ENCODE measurements at regions not wholly inside any gene's neighbourhood (a gene's known extent, or its start where the extent isn't known, plus 50 kb on each side); places are given as distances from the start of the nearest gene placed in this dataset.

GRCh38 chr16:7160093-7160492 is 172.6 kb upstream of the RBFOX1 start:
- Histone ChIP-seq H3K4me3 (no peak overlapping the region), H3K9me3 (no peaks in the 10 kb centered on the region), H3K27me3 (no peaks in the 10 kb centered on the region), H3K4me1 (no peaks in the 10 kb centered on the region), H3K27ac (no peak overlapping the region), H3K36me3 (ENCODE audit: low read depth, missing control alignments) (no peaks in the 10 kb centered on the region)
- whole genome bisulfite sequencing, 2 donors = 63 to 65% methylated on average over 3 of the region's 3 CpGs
- DNase-seq = no peak
- TF ChIP-seq POLR2A (IDR thresholded peaks at IDR 0.05) (no peak), CTCF (IDR thresholded peaks at IDR 0.05) (no peak)
- intact Hi-C loops (cut with DNase I; ENCODE audit: low total_unique reads) = no loop called here

GRCh38 chr16:7158481-7158880 is 174.2 kb upstream of the RBFOX1 start:
- intact Hi-C loops (cut with DNase I; ENCODE audit: low total_unique reads) = no loop called here
- Histone ChIP-seq H3K4me3 (no peak overlapping the region), H3K9me3 (no peaks in the 10 kb centered on the region), H3K36me3 (ENCODE audit: low read depth, missing control alignments) (no peaks in the 10 kb centered on the region), H3K27me3 (no peaks in the 10 kb centered on the region), H3K27ac (no peak overlapping the region), H3K4me1 (no peaks in the 10 kb centered on the region)
- TF ChIP-seq CTCF (IDR thresholded peaks at IDR 0.05) (no peak), POLR2A (IDR thresholded peaks at IDR 0.05) (no peak)
- DNase-seq = no peak
- WGBS, 2 donors = 90 to 93% methylated on average over 4 of the region's 4 CpGs

GRCh38 chr16:7150230-7150629 is 182.4 kb upstream of the RBFOX1 start:
- TF ChIP-seq CTCF (IDR thresholded peaks at IDR 0.05) (no peak), POLR2A (IDR thresholded peaks at IDR 0.05) (no peak)
- Histone ChIP-seq H3K4me3 (no peak overlapping the region), H3K27me3 (no peaks in the 10 kb centered on the region), H3K27ac (no peak overlapping the region), H3K4me1 (no peaks in the 10 kb centered on the region), H3K9me3 (no peaks in the 10 kb centered on the region), H3K36me3 (ENCODE audit: low read depth, missing control alignments) (no peaks in the 10 kb centered on the region)
- 78 to 79% methylated on average over 7 of the region's 7 CpGs for WGBS, 2 donors
- no peak for DNase-seq
- intact Hi-C loops (cut with DNase I; ENCODE audit: low total_unique reads) = no loop called here

GRCh38 chr16:7148606-7149005 is 184.0 kb upstream of the RBFOX1 start:
- H3K4me1 ChIP-seq = no peaks in the 10 kb centered on the region
- H3K27me3 ChIP-seq = no peaks in the 10 kb centered on the region
- H3K27ac ChIP-seq = no peak overlapping the region
- no peaks in the 10 kb centered on the region for H3K36me3 ChIP-seq (ENCODE audit: low read depth, missing control alignments)
- TF ChIP-seq CTCF (IDR thresholded peaks at IDR 0.05) (no peak), POLR2A (IDR thresholded peaks at IDR 0.05) (no peak)
- H3K9me3 ChIP-seq = no peaks in the 10 kb centered on the region
- no peak overlapping the region for H3K4me3 ChIP-seq
- intact Hi-C loops (cut with DNase I; ENCODE audit: low total_unique reads) = no loop called here
- no peak for DNase-seq
- 73 to 77% methylated on average over 6 of the region's 6 CpGs for WGBS, 2 donors

GRCh38 chr16:7140899-7141298 is 191.7 kb upstream of the RBFOX1 start:
- no peaks in the 10 kb centered on the region for H3K4me1 ChIP-seq
- intact Hi-C loops (cut with DNase I; ENCODE audit: low total_unique reads) = no loop called here
- no peak for TF ChIP-seq CTCF (IDR thresholded peaks at IDR 0.05)
- no peak for TF ChIP-seq POLR2A (IDR thresholded peaks at IDR 0.05)
- no peak overlapping the region for H3K27ac ChIP-seq
- no peaks in the 10 kb centered on the region for H3K9me3 ChIP-seq
- no peaks in the 10 kb centered on the region for H3K36me3 ChIP-seq (ENCODE audit: low read depth, missing control alignments)
- no peaks in the 10 kb centered on the region for H3K27me3 ChIP-seq
- 71 to 73% methylated on average over 5 of the region's 5 CpGs for WGBS, 2 donors
- DNase-seq = no peak
- no peak overlapping the region for H3K4me3 ChIP-seq
